Stimulated activated CD4-positive, alpha-beta T cell treated with anti-CD3 and anti-CD28 coated beads, Interleukin-15, amount 100 ng/mL, for 1 hour (primary cell): ENCODE measurements at regions not wholly inside any gene's neighbourhood (a gene's known extent, or its start where the extent isn't known, plus 50 kb on each side); places are given as distances from the start of the nearest gene placed in this dataset.

Experiments
- DNase-seq, 2 donors: peaks; one replicate each; pipeline ENCODE4 v3.0.0-alpha.2; 2020; ENCODE audit warnings: low read depth in 1 of 2, low spot score in 1 of 2

- DNase-seq = no peak
These were observed 52.4 kb upstream of the SPATA13 start for GRCh38 chr13:24107955-24108614.

- no peak for DNase-seq
These were observed 51.9 kb upstream of the SPATA13 start for GRCh38 chr13:24108615-24108965.

- DNase-seq = no peak
These were observed 50.5 kb upstream of the SPATA13 start for GRCh38 chr13:24110011-24110410.
